GM20431 (cell line): ENCODE measurements at regions not wholly inside any gene's neighbourhood (a gene's known extent, or its start where the extent isn't known, plus 50 kb on each side); places are given as distances from the start of the nearest gene placed in this dataset.
"Not testable (repeated sequence)": the region's sequence is repeated elsewhere in the genome, so short reads cannot be mapped to it uniquely, and the experiment has no call there.

Source experiments
- in situ Hi-C: fragments of 300-500 bp; cut with MseI, MboI; formaldehyde crosslinking; loops from one replicate; pipeline ENCODE4 v1.15.0; 2020; ENCODE audit warnings: low sequenced_read_pairs; ENCODE audit not compliant: unreplicated experiment

DNA sequence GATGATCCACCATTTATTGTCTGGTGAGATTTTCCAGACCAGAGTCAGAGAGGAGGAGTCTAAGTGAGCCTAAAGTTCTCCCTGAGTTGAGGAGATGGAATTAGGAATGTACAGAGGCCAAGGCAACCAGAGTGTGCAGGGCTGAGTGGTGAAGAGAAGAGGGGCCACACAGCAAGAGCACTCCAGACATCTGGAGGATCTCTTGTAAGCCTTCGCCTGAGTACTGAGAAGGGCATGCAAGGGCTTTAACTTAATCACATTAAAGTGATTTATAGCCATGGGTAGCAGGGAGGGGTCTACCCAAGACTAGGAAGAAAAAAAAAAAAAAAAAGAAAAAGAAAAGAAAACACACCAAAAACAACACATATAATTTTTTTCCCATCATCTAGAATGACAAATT is 1190.4 kb downstream of the GATA3 start:
- in situ Hi-C loops = no loop called here

GRCh38 chr10:9253121-9253520 is 1198.6 kb downstream of the GATA3 start:
- in situ Hi-C loops = no loop called here

DNA sequence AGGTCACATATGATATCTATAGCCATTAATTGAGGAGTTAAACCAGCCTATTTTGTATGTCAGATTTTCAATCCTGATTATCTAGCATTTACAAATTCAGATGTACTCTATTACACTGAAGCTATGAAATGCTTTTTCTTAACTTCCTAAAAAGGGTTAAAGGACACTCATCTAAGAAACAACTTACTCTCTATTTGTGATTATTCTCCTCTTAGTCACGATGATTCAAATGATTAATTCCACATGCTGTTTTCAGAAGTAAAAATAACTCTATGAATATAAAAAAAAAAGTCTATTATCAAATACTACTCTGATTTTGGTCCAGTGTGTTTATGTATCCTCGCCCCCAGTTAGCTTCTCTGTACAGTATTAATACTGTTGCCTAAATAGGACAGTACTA is 1199.9 kb downstream of the GATA3 start:
- in situ Hi-C loops = no loop called here

- in situ Hi-C loops = no loop called here
Measured at GRCh38 chr10:9260690-9261089, 1206.2 kb downstream of the GATA3 start.

DNA sequence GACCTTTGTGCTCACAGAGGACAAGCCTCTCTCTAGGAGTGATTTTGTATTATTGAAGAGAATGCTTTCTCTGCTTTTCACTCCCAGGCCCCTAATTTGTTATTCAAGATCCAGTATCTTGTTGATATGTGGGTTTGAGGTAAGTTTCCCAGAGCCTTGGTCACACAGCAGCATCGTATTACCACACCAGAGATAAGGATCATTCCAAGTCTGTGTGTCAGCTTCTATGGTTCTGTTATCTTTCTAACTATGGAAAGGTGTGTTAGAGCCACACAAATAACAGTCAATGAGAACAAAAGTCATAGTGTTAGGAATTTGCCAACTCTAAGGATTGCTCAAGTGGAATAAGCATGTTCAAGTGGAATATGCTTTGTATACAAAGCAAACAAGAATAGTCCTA is 1208.3 kb downstream of the GATA3 start:
- in situ Hi-C loops = no loop called here

GRCh38 chr10:9268176-9268575 is 1213.7 kb downstream of the GATA3 start:
- in situ Hi-C loops = no loop called here

DNA sequence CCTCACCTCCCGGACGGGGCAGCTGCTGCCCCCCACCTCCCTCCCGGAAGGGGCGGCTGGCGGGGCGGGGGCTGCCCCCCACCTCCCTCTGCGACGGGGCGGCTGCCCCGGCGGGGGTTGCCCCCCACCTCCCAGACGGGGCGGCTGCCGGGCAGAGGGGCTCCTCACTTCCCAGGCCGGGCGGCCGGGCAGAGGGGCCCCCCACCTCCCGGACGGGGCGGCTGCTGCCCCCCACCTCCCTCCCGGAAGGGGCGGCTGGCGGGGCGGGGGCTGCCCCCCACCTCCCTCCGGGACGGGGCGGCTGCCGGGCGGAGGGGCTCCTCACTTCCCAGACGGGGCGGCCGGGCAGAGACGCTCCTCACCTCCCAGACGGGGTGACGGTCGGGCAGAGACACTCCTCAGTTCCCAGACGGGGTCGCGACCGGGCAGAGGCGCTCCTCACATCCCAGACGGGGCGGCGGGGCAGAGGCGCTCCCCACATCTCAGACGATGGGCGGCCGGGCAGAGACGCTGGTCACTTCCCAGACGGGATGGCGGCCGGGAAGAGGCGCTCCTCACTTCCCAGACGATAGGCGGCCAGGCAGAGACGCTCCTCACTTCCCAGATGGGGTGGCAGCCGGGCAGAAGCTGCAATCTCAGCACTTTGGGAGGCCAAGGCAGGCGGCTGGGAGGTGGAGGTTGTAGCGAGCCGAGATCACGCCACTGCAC is 1218.8 kb downstream of the GATA3 start:
- in situ Hi-C loops = not testable (repeated sequence)

DNA sequence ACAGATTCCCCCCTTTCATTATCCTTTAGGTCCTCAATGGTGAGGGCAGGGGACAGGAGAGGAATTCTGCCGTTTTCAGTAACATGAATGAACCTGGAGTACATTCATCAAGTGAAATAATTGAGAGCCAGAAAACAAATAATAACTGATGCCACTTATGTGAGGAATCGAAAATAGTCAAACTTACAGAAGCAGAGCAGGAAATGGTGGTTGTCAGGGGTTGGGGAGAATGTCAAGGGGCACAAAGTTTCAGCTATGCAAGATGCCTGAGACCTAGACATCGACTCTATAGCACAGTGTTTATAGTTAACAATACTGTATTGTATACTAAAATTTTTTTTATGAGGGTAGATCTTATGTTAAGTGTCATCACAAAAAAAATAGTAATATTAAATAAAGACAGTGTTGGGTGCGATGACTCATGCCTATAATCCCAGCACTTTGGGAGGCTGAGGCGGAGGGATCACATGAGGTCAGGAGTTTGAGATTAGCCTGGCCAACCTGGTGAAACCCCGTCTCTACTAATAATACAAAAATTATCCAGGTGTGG is 1219.8 kb downstream of the GATA3 start:
- in situ Hi-C loops = no loop called here

- in situ Hi-C loops = no loop called here
Measured at GRCh38 chr10:9275861-9276260, 1221.4 kb downstream of the GATA3 start.

DNA sequence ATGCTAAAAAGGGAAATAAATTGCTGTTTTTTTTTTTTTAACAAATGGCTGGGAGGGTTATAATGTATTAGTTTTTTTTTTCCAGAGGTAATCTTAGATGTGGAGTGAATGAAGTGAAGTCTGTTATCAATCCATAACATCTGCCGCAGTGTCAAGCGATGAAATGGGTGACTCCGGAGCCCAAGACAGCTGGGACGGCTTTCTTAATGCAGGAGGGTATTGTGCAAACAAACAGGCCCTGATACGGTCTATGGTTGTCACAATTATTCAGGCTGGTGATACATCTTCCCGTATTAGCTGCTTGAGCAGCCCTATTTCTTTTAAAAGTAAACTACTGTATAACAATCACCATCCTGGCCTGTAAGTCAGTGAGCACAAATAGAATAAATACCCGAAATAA is 1231.2 kb downstream of the GATA3 start:
- in situ Hi-C loops = no loop called here

DNA sequence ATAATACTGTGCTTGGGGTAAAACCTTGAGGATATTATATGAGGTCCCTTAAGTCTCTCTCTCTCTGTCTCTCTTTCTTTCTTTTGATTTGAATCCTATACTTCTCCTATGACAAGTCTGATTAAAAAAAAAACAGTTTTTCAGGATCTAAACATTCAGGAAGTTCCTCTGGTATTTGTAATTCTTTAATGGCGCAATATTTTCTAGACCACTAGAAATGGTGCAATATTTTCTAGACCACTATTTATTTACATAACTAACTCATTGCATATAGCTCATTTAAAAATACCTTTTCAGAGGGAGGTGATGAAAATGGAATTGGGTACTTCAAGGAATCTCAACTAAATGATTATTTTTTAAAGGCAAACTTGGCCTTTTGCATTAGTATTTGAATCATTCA is 1235.3 kb downstream of the GATA3 start:
- in situ Hi-C loops = no loop called here

- in situ Hi-C loops = no loop called here
Measured at GRCh38 chr10:9291081-9291480, 1236.6 kb downstream of the GATA3 start.

DNA sequence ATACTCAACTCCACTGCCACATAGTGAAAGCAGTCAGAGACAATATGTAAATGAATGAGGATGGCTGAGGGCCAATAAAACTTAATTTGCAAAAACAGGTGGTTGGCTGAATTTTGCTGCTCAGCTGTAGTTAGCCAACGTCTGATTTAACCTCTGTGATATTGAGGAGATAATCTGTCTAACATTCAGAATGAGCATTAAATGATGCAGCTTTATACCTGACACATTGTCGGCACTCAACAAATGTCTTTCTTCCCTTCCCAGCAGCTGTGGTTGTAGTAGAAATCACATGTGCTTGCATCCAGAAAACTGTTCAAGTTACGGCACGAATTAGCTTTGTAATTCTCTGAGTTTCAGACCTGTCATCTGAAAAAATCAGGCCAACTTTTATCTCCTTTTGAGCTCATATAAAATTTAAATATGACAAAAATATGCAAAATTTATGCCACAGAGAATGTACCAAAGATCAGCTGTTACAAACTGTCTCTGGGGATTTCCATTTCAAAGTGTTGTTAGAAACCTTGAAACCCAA is 1239.7 kb downstream of the GATA3 start:
- in situ Hi-C loops = no loop called here

GRCh38 chr10:9294865-9295264 is 1240.4 kb downstream of the GATA3 start:
- in situ Hi-C loops = no loop called here

DNA sequence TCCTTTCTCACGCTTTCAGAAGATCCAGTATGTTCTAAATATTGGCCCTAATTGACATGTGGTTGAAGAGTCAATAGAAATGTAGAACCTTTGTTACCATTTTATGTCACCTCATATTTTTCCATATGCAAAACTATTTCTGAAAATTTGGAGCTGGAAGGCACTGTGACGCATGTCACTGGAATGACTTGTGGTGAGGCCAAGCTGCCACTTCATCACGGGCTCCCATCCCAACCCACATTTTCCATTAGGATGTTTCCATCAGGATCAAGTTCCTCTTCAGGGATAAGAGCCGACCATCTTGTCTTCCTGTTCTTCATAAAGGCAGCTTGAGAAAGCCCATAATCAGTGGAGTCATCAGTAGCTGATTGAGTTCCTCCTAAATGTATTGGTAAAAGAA is 1241.7 kb downstream of the GATA3 start:
- in situ Hi-C loops = no loop called here

- in situ Hi-C loops = no loop called here
Measured at GRCh38 chr10:9297580-9297979, 1243.1 kb downstream of the GATA3 start.

DNA sequence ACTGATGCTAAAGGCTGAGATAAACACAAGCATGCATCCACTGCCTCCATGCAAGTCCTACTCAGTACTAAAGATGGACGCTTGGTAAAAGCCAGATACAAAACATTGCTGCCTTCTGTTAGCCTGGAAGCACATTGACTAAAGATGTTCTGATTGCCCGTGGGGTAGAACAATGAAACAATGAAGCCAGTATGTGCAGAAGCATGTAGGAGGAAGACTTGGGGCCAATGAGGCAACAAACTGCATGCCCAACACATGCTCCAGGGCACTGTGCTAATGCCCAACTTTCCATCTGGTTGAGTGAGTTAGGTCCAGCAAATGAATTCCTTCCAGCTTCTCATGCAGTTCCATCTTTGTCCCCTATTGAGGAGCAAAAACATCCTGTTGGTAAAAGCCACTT is 1245.5 kb downstream of the GATA3 start:
- in situ Hi-C loops = loop anchor here (25.0 kb wide), 1 partner anchor 1438 kb away; no protein-coding TSS in a partner anchor

GRCh38 chr10:9301148-9301547 is 1246.7 kb downstream of the GATA3 start:
- in situ Hi-C loops = loop anchor here (25.0 kb wide), 1 partner anchor 1439 kb away; no protein-coding TSS in a partner anchor

- in situ Hi-C loops = loop anchor here (25.0 kb wide), 1 partner anchor 1439 kb away; no protein-coding TSS in a partner anchor
Measured at GRCh38 chr10:9301554-9301953, 1247.1 kb downstream of the GATA3 start.

GRCh38 chr10:9302140-9302746 is 1247.8 kb downstream of the GATA3 start:
- in situ Hi-C loops = loop anchor here (25.0 kb wide), 1 partner anchor 1440 kb away; no protein-coding TSS in a partner anchor

DNA sequence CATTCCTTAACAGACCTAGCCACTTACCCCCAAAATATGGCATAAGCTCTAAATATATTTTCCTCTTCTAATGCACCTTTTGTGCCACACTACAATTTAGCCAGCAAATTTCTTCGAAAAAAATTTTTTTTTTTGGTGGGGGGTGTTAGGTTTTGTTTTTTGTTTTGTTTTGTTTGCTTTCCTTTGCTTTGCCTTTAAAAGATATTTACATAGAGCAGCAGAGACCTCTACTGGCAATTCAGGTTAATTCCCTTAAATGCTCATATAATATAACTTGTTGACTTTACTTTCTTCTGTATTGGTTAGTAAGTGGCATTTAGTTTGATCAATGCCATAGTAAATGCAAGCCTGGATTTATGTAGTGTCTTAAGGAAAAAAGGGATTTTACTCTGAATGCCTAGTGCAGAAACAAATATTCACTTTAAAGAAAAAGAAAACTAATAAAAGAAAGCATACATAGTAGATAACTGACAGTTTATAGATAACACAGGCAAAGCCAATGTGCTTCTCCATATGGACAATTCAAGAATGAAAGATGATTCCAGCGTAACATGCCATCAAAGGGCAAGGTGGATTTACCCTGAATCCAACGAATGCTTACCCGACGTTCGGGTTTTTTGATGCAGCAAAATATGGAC is 1250.6 kb downstream of the GATA3 start:
- in situ Hi-C loops = loop anchor here (25.0 kb wide), 1 partner anchor 1443 kb away; no protein-coding TSS in a partner anchor
